Esophagus muscularis mucosa (tissue), 4 donors: ENCODE measurements at regions not wholly inside any gene's neighbourhood (a gene's known extent, or its start where the extent isn't known, plus 50 kb on each side); places are given as distances from the start of the nearest gene placed in this dataset.
A peak's percentile ranks its signal among the peaks of the same experiment; 100 is the strongest.
"Not testable (repeated sequence)": the region's sequence is repeated elsewhere in the genome, so short reads cannot be mapped to it uniquely, and the experiment has no call there.

Experiments
- DNase-seq: peaks from one replicate; pipeline ENCODE4 v3.0.0-alpha.2; 2017; ENCODE audit errors: extremely low spot score
- H3K27ac ChIP-seq, 4 donors: fragments of 200-600 bp; sonication (generic); replicated peaks in 1 of 4; 1 replicate in 3 of 4; 2 replicates in 1 of 4; pipeline ENCODE4 v1.5.1; 2016 to 2019; ENCODE audit warnings: mild to moderate bottlenecking in 1 of 4
- H3K27me3 ChIP-seq, 4 donors: fragments of 200-600 bp; sonication (generic); one replicate each; pipeline versions ENCODE4 v1.5.1 to v1.6.0; 2016 to 2019
- H3K36me3 ChIP-seq, 4 donors: fragments of 200-600 bp; sonication (generic); one replicate each; pipeline ENCODE4 v1.5.1; 2016 to 2019
- H3K4me1 ChIP-seq, 4 donors: fragments of 200-600 bp; sonication (generic); one replicate each; pipeline ENCODE4 v1.5.1; 2016 to 2019
- H3K4me3 ChIP-seq, 4 donors: fragments of 200-600 bp; sonication (generic); 1 replicate in 2 of 4; 2 replicates in 2 of 4; pipeline ENCODE4 v1.5.1; 2016 to 2019; ENCODE audit warnings: mild to moderate bottlenecking in 4 of 4, moderate library complexity in 1 of 4
- H3K9me3 ChIP-seq, 4 donors: fragments of 200-600 bp; sonication (generic); 1 replicate in 3 of 4; 2 replicates in 1 of 4; pipeline ENCODE4 v1.5.1; 2016 to 2019
- CTCF ChIP-seq, 3 experiments: fragments of 200-600 bp in 2 of 3; fragments of 450-650 bp in 1 of 3; sonication (generic) in 2 of 3; IDR thresholded peaks; one replicate each; pipeline ENCODE4 v1.5.1; 2017 to 2019; ENCODE audit warnings: antibody characterized with exemption in 3 of 3, mild to moderate bottlenecking in 2 of 3, moderate library complexity in 1 of 3
- EP300 ChIP-seq: sonication (generic); formaldehyde crosslinking; IDR thresholded peaks from one replicate; pipeline ENCODE4 v1.6.1; 2017; ENCODE audit warnings: antibody characterized with exemption
- POLR2A ChIP-seq: fragments of 450-650 bp; IDR thresholded peaks from one replicate; pipeline ENCODE4 v1.6.1; 2017; ENCODE audit warnings: antibody characterized with exemption, moderate library complexity, mild to moderate bottlenecking, low read depth
- POLR2AphosphoS5 ChIP-seq, 2 donors: sonication (generic); formaldehyde crosslinking; IDR thresholded peaks; one replicate each; pipeline ENCODE4 v1.6.1; 2017; ENCODE audit warnings: antibody characterized with exemption in 2 of 2
- WGBS: methylation state at CpG from one replicate; pipeline ENCODE4 v1.1.5; 2018; 5-methylcytosine and 5-hydroxymethylcytosine counted together
- intact Hi-C: fragments of 100-400 bp; cut with DNase I; formaldehyde crosslinking; loops from one replicate; pipeline ENCODE4 v1.15.1; 2023

GRCh38 chr3:139134678-139135372, 90.1 kb upstream of the PRR23C start:
- H3K27me3 ChIP-seq: no peaks in the 10 kb centered on the region
- no peaks in the 10 kb centered on the region for H3K36me3 ChIP-seq
- no peaks in the 10 kb centered on the region for H3K4me1 ChIP-seq
- intact Hi-C loops: no loop called here
- DNase-seq: peak; percentile 62
- no peak overlapping the region for H3K27ac ChIP-seq
- no peak overlapping the region for H3K4me3 ChIP-seq
- H3K9me3 ChIP-seq: no peaks in the 10 kb centered on the region
- TF ChIP-seq EP300: no peak
- TF ChIP-seq POLR2A: no peak
- TF ChIP-seq CTCF (IDR thresholded peaks at IDR 0.05): no peak
- 68% methylated on average over 2 of the region's 2 CpGs for WGBS

GRCh38 chr3:139135657-139136056, 91.0 kb upstream of the PRR23C start:
- Histone ChIP-seq H3K27ac (no peak overlapping the region), H3K4me3 (no peak overlapping the region), H3K9me3 (no peaks in the 10 kb centered on the region), H3K36me3 (no peaks in the 10 kb centered on the region), H3K27me3 (no peaks in the 10 kb centered on the region), H3K4me1 (no peaks in the 10 kb centered on the region)
- intact Hi-C loops: no loop called here
- no peak for TF ChIP-seq POLR2AphosphoS5 (IDR thresholded peaks at IDR 0.05)
- no peak for TF ChIP-seq CTCF (IDR thresholded peaks at IDR 0.05)
- TF ChIP-seq POLR2A: no peak
- TF ChIP-seq EP300: no peak
- DNase-seq: peak; percentile 62

DNA sequence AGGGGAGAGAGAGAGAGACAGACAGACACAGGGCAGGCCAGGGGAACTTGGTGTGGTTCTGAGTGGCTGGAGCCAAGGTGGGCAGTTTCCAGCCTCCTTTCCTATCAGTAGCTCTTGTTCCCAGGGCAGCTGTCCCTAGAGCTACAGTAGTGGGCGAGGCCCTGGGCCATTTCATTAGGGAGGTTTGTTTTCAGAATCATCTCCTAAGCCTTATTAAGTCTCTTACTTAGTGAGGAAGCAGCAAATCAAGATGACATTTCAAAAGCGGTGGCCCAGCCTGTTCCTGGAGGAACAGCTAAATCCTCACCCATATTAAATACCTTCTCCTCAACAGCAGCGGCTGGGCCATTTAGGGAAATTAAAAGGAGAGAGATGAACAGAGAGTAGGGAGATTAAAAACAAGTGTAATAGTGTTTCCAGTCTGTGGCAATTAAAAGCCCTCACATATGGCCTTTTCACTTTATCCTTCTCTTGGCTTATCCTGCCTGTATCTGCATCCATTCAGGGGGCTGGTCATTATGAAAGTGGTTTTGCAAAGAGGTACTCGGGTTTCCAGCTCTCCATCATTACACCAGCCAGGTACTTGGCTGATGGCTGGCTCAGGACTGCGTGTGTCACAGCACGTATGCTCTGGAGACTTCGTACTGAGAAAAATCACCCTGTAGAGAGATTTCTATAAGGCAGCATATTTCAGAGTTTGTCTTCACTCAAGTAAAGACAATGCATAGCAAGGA, 91.9 kb upstream of the PRR23C start:
- Histone ChIP-seq H3K36me3 (no peaks in the 10 kb centered on the region), H3K4me3 (no peak overlapping the region), H3K27ac (no peak overlapping the region), H3K9me3 (no peaks in the 10 kb centered on the region), H3K4me1 (no peaks in the 10 kb centered on the region), H3K27me3 (no peaks in the 10 kb centered on the region)
- 81% methylated on average over 7 of the region's 7 CpGs for WGBS
- intact Hi-C loops: no loop called here
- no peak for TF ChIP-seq POLR2AphosphoS5 (IDR thresholded peaks at IDR 0.05)
- no peak for TF ChIP-seq CTCF (IDR thresholded peaks at IDR 0.05)
- no peak for TF ChIP-seq POLR2A
- no peak for TF ChIP-seq EP300
- DNase-seq: peak; percentile 85

- Histone ChIP-seq H3K27ac (no peak overlapping the region), H3K27me3 (no peaks in the 10 kb centered on the region), H3K9me3 (no peaks in the 10 kb centered on the region), H3K36me3 (no peaks in the 10 kb centered on the region), H3K4me3 (no peak overlapping the region), H3K4me1 (no peaks in the 10 kb centered on the region)
- intact Hi-C loops: no loop called here
- no peak for DNase-seq
- TF ChIP-seq CTCF (IDR thresholded peaks at IDR 0.05) (no peak), POLR2AphosphoS5 (IDR thresholded peaks at IDR 0.05) (no peak), EP300 (no peak), POLR2A (no peak)
Observed at GRCh38 chr3:139140553-139140952, 95.9 kb upstream of the PRR23C start.

DNA sequence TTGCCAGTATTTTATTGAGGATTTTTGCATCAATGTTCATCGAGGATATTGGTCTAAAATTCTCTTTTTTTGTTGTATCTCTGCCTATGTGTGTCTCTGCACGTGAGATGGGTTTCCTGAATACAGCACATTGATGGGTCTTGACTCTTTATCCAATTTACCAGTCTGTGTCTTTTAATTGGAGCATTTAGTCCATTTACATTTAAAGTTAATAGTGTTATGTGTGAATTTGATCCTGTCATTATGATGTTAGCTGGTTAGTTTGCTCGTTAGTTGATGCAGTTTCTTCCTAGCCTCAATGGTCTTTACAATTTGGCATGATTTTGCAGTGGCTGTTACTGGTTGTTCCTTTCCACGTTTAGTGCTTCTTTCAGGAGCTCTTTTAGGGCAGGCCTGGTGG, 101.3 kb upstream of the PRR23C start:
- H3K27me3 ChIP-seq, H3K27ac ChIP-seq, H3K9me3 ChIP-seq, H3K4me3 ChIP-seq, H3K36me3 ChIP-seq, DNase-seq, H3K4me1 ChIP-seq, intact Hi-C loops: not testable (repeated sequence)
- WGBS: 83% methylated on average over 4 of the region's 4 CpGs
